HepG2 (cell line): ENCODE measurements at regions not wholly inside any gene's neighbourhood (a gene's known extent, or its start where the extent isn't known, plus 50 kb on each side); places are given as distances from the start of the nearest gene placed in this dataset.

ENCODE experiments used
- HDAC6 ChIP-seq: fragments of 200-600 bp; sonication (generic); IDR thresholded peaks from 2 replicates; pipeline ENCODE4 v1.7.0; 2017; ENCODE audit warnings: mild to moderate bottlenecking, antibody characterized with exemption, low read length, low read depth
- IRF1 ChIP-seq: sonication (generic); formaldehyde crosslinking; IDR thresholded peaks from 2 replicates; pipeline ENCODE4 v1.4.0; 2020; ENCODE audit warnings: low read depth, mild to moderate bottlenecking, missing genetic modification reagents
- NCOR1 ChIP-seq: fragments of 200-600 bp; sonication (generic); IDR thresholded peaks from 2 replicates; pipeline ENCODE4 v1.7.0; 2017; ENCODE audit warnings: antibody characterized with exemption, low read length, borderline replicate concordance
- ZNF577 ChIP-seq: sonication (generic); formaldehyde crosslinking; IDR thresholded peaks from 2 replicates; pipeline ENCODE4 v1.4.0; 2020; ENCODE audit warnings: mild to moderate bottlenecking, low read depth, missing genetic modification reagents, borderline replicate concordance

- TF ChIP-seq IRF1 (CRISPR knock-in tag) (no peak), HDAC6 (no peak), ZNF577 (CRISPR knock-in tag) (no peak), NCOR1 (no peak)
Measured at GRCh38 chr16:9380221-9380620, 288.8 kb downstream of the HAPSTR1 start.
